ENCODE measurements at regions not wholly inside any gene's neighbourhood (a gene's known extent, or its start where the extent isn't known, plus 50 kb on each side); places are given as distances from the start of the nearest gene placed in this dataset.
"Not testable (repeated sequence)": the region's sequence is repeated elsewhere in the genome, so short reads cannot be mapped to it uniquely, and the experiment has no call there.

DNA sequence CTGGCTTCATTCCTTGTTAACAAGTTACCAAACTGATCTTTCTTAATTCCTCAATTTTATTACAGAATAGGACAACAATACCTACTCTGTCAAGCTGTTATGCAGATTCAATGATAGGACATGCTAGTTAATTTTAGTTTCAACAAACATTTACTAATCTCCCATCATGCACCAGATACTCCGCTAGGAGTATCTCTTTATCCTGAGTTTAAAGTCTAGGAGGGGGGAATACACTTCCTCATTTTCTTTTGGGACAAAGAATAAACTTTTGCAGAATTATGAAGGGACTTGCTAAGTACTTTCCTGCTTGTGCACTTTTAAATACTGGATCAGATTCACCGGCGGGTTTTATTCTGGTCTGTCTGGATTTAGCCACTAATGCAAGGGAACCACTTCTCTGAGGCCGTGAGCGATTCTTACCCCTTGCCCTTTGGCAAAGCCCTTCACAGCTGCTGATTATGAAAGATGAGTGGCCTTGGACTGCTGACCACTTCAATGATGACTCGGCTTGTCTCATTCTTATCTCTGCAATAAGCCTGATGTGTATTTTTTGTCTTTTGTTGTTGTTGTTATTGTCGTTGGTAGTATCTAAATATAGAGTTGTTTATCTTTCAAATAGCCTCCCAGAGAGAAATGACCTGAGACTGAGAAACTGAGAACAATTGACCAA lies 73.9 kb downstream of the RMI1 start:
- DNase-seq = no peak

DNA sequence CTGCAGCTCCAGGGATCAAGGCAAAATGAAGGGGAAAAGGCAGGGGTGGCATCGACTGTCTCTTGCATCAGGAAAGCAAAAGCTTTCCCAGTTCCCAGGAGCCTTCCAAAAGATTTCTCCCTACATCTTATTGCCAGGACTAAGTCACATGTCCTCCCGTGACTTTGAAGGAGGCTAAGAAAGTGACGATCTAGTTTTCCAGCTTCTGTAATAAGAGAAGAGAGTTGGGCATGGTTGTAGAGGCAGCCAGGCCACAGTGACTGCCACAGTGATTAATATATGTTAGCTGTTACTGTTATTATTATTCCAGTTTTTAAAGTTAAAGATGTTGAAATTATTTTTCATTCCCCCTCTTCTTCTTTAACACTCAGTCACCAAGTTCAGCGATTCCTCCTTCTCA lies 77.1 kb downstream of the RMI1 start:
- DNase-seq = no peak

DNA sequence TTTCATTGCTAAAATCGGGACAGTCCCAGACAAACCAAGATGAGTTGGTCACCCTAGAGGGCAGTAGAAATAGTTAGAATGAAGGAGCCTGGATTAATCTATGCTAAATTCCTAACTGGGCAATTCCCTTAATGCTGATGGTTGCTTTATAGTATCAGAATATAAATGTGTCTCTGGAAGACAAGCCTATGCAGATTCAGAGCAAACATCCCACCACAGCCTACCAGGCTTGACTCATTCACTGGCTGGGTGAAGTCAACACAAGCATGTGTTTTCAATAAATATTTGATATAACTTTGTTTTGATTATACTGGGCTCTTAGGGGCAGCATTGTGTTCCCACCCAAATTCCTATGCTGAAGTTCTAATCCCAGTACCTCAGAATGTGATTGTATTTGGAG lies 79.3 kb downstream of the RMI1 start:
- DNase-seq = no peak

DNA sequence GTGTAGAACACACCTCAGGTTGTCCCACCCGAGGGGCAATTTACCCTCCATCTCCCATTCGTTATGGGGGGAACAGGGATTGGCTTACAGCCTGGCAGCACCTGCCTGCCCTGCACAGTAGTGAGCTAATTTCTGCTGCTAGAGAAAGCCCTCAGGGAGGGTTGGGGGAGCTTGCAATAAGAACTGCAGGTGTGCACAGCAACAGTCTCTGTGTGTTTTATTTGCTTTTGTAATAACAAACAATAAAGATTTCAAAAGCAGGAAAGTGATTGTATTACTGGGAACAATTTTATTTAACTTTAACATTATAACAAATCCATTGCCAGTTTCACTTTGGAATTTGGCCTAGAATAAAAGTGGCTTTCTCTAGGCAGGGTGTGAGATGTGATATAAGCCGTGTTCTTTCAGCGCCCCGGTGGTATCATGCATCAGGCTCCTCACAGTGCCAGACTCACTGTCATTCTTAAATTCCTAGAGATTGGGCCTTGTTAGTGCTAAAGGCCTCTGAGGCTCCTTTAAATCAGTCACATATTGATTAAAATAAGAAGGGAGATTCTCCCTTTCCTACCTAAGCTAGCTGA lies 81.1 kb downstream of the RMI1 start:
- peak; percentile 82 for DNase-seq

DNA sequence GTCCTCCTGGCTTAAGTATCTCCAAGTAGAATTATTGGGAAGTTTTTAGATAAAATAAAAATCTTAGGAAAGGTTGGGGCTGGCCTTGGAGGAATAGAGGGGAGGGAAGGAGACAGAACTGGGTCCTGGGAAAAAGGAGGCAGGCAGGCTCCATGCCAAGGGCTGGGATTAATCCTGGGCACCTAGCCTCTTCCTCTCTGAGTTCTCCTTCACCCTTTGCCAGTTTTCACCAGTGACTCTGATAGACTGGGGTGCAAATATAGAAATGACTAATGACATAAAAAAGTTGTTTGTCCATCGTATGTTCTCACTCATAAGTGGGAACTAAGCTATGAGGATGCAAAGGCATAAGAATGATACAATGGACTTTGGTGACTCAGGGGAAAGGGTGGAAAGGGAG lies 81.9 kb downstream of the RMI1 start:
- no peak for DNase-seq

DNA sequence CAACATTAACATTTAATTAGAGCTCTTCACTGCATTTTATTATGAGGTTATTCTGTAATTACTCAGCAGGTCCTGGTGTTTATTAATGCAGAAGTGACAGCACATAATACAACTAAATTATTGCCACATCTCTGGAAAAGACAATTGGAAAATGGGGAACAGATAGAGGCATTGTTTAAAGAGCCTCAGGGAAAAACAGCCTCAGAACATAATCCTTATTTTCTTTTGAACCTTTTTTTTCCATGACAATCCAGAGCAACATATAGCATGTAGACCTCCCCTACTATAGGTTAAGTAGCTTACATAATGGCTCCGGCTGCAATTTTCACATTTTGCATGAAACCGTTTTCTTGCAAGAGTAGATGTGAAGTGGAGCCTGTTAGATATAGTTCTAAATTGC lies 87.2 kb downstream of the RMI1 start:
- no peak for DNase-seq

DNA sequence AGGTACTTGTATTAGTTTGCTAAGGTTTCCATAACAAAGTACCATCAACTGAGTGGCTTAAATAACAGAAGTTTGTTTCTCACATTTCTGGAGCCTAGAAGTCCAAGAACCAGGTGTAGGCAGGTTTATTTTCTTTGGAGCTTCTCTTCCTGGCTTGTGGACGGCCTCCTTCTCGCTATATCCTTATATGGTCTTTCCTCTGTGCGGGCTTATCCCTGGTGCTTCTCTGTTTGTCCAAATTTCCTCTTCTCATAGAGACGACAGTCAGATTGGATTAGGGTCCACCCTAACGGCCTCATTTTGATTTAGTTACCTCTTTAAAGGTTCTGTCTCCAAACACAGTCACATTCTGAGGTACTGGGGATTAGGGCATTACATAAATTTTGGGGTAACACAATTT lies 88.3 kb downstream of the RMI1 start:
- DNase-seq = no peak

DNA sequence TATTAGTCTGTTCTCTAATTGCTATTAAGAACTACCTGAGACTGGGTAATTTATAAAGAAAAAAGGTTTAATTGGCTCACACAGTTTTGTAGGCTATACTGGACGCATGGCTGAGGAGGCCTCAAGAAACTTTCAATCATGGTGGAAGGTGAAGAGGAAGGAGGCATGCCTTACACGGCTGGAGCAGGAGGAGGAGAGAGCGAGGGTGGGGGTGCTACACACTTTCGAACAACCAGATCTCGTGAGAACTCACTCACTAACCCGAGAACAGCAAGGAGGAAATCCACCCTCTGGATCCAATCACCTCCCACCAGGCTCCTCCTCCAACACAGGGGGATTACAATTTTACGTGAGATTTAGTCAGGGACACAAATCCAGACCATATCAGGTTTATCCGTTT lies 90.0 kb downstream of the RMI1 start:
- no peak for DNase-seq

DNA sequence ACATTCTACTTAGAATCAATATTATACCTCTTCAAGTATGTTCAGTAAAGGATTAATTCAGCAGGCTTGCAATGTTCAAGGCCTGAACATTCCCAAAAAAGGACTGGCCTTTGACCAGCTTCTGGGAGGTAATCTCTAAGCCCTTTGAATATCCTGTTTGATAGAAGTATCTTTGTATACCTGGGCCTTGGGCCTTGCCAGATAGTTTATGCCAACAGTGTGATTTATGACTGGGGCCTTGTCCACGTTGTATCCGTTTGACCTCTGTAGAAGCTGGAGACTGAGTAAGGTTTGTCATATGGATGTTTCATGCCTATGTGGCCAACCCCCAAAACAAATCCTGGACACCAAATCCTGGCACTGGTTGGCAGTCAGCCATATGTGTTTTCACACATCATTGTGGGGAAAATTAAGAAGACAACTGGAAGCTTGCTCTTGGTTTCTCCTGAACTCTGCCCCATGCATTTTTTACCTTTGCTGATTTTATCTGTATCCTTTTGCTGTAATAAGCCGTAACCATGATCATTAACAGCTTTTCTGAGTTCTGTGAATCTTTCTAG lies 92.1 kb downstream of the RMI1 start:
- DNase-seq = no peak

DNA sequence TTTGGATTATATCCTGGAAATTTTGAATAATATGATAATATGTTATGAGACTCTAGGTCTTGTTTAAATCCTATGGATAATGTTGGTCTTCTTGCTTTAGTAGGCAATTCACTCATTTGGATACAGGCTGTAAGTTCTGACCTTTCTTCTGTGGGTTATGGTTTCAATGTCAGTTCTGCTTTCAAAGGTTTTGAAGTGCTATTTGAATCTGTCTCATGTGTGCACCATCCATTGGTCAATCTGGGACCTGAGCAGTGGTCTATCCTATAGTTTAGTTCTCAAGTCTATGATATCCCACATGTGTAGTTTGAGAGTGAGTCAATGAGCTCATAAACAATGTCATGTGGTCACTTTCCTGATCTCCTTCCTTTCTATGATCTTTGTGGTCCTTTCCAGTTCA lies 94.4 kb downstream of the RMI1 start:
- DNase-seq = no peak

DNA sequence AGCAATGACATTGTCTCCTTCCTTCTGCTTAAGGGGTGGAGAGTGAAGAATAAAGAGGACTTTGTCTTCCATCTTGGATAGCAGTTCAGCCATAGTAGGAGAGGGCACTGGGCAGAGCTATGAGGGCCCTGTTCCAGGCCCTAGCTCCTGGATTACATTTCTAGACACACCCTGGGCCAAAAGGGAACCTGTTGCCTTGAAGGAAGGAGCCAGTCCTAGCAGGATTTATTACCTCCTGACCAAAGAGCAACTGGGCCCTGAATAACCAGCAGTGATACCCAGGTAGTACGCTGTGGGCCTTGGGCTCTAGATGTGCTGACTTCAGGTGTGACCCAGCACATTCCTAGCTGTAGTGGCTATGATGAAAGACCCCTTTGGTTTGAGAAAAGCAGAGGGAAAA lies 95.8 kb downstream of the RMI1 start:
- DNase-seq = no peak

DNA sequence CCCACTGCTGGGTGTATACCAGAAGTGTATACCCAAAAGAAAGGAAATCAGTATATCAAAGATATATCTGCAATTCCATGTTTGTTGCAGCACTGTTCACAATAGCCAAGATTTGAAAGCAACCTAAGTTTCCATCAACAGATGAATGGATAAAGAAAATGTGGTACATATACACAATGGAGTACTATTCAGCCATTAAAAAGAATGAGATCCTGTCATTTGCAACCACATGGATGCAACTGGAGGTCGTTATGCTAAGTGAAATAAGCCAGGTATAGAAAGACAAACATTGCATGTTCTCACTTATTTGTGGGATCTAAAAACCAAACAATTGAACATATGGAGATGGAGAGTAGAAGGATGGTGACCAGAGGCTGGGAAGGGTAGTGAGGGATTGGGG lies 97.2 kb downstream of the RMI1 start:
- not testable (repeated sequence) for DNase-seq

DNA sequence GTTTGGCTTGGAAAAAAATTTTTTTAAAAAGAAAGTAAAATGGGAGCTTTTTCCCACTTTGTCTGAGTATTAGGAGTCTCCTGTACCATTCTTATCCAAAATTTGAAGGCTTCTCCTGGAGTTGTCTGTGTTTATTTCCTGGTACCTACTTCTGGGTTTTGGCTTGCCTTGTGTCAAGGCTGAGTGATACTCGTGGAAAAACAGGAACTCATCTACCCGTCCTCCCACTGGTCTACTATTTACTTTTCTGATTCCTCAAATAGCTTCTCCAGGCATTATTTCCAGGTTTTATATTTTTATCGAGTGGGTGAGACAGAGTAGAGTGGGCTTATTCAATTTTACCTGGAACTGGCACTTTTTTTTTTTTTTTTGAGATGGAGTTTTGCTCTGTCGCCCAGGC lies 99.4 kb downstream of the RMI1 start:
- DNase-seq = no peak

DNA sequence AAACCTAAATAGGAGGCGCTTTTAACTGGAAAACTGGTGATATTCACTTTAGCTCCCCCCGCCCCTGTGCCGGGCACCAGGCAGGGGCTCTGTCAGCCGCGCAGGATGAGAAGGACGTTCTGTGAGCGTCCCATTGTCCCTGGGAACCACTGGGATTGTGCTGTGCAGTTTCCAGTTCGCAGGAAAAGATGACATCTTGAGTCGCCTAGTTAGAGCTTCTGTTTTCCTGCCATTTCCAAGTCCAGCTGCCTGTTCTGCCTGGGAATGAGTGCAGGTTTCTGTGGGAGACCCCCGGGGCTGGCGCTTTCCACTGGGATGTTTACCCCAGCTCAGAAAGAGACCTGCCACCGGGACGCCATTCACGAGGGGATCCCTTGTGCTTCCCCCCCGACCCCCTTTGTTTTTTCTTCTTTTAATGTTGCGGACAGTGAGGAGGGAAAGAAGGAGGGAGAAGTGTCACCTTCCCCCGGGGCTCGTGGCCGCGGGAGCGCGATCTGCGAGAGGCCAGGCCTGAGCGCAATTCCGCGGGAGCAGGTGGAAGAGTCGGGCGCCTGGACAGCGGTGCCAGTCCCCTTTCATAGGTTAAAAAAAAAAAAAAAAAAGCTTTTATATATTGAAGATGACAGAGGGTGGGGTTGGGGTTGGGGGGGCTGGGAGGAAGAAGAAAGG lies 121.5 kb downstream of the RMI1 start:
- DNase-seq = no peak

DNA sequence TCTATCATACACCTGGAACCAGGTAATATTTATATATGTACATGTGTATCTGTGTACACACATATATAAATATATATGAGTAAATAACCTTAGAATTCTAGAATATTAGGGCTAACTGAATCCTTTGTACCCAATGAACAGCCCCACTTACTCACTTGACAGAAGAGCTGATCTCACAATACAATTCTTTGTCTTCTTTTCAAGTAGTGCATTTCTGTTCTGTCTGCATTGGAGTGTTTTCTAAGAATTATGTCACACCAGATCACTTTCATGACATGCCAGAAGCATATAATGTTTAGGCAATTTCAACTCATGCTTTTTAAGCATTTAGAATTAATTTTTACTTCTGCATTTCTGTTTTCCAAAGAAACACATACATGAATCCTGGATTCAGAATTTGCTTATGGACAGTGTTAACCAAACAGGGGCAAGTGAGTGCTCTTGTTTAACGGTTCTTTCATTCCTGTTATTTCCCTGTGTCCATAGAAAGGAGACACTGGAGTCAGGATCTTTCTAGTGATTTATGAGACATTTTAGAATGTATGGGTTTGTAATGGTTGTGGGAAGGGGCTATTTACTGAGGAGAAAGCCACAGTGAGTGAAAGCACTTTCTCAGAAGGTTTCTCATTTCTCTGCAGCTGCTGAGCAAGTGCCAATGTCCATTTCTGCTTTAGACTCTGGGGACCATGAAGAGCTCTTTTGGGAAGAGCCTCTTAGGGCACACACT lies 123.2 kb downstream of the RMI1 start:
- peak; percentile 38 for DNase-seq

DNA sequence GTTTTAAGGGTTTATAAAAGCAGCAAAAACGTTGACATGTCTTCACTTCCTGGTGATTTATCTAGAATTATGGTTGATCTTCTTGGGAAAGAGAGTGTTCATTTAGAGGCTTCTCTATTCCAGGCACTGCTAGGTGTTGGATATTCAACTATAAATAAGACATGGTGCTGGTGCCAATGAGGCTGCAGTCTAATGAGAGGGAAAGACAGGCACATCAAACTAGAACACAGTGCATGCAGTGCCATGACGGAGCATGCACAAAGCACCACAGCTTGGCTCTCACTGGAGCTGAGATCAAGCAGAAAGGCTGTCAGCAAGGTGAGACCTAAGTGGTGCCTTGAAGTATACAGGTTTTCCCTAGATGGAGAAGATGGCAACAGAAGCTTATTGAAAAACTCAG lies 126.5 kb downstream of the RMI1 start:
- no peak for DNase-seq

DNA sequence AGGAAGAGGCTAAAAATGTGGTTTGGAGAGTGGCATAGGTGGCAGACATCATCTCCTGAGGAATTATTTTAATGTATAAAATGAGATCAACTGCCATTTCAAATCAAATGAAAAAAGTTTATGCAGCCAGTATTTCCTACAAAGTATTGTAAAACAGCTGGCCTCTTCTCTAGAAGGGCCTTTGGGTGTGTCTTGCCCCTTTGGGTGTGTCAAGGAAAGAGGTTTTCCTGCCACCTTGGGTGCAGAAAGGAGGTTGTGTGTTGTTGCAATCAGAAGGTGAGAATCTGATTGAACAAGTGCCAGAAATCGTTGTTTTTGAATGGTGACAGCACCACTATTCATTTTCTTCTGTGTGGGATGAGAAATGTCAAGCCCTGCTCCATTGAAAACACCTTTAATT lies 127.4 kb downstream of the RMI1 start:
- no peak for DNase-seq

DNA sequence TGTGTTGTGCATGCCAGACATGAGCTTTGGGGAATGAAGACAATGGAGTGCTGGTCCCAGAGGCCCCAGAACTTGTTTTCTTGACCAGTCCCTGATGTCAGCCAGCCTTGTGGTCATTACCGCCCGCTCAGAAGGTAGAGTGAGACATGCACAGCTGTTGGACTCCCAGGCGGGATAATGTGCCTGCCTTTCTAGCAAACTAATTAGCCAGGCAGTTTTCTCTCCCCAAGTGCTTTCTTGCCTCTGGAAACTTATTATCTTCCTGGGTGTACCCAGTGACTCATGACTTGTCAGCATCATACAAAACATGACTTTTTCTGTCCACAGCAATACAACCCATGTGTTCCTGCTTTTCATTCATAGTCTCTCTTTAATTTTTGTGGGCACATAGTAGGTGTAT lies 131.1 kb downstream of the RMI1 start:
- no peak for DNase-seq

DNA sequence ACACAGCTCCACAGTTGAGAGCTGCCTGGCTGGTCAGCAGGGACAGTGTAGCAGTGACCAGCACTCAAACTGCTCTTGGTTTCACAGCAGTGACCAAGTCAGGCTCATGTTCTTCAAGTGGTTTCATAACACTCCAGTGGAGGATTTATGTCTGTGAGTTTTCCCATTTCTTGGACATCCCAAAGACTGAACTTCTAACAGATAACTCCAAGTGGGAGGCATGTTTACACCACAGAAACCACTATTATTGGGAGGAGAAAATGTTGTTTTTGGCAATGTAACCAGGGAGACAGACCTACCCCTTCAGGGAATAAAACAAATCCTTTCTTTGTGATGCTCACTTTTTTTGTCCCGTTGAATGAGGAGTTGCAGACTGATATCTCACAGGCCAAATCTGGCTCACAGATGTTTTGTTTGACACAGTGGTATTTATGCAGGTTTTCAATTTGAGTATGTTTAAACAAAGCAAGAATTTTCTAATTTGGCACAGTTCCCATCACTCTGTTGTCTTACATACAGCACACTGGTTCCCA lies 141.5 kb downstream of the RMI1 start:
- peak; percentile 10 for DNase-seq

DNA sequence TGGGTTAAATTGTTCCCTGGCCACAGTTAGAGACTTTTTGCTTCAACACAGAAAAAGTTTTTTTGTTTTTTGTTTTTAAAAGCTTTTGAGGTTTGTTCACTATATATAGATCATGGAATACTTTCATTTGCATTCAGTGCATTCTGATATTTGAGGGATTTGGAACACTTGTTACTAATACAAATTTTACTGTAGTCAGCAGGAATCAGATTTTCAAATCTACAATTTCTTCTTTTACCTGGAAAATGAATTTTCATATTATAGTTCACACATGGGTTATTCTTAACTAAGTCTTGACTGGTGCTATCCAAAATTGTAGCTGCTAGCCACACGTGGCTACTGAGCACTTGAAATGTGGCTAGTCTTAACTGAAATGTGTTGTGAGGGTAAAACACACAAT lies 142.0 kb downstream of the RMI1 start:
- no peak for DNase-seq

DNA sequence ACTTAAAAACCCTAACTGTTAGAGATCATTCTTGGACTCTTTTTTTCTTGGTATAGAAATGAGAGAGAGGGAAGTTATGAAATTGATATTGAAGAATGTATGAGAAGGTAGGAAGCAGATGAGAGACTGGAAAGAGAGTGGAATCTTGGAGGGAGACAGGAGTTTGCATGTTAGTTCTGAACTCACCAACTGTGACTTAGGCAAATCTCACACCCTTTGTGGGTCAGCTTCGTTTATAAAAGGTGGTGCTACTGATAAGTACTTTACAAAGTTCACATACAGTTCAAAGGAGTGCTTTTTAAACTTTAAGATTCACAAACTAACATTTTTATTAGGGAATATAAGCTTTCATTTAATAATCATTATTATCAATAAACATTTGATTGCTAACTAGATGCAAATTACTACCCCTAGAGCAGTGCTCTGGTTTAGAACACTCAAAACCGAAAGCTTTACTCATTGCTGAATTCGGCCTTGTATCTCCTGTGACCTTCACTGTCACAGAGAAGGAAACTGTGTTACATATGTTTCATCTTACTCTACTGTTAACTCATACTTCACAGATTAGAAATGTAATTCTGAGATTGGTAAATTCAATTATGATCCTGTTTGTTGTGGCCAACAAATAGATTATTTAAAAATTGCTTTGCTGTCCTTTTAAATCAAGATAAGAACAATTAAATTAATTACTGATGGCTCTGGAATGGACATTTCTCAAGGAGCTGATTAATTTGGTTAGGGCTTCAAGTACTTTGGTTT lies 143.2 kb downstream of the RMI1 start:
- DNase-seq = no peak

DNA sequence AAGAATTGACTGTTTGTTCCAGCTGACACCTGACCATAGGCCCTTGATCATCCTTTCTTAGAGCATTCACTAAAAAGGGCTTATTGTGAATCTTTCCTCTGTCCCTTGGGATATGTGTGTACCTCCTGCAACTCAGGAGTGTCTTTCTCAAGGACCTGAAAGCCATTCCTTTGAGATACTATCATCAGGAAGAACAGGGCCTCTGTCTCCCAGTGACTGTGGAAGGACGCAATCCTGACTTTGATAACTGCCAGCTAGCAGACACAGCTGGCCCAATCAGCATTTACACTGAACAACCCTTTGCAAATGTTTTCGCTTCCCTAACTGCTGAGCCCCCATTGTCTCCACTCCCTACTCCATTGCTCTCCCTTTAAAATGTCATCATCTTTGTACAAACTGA lies 144.4 kb downstream of the RMI1 start:
- no peak for DNase-seq

DNA sequence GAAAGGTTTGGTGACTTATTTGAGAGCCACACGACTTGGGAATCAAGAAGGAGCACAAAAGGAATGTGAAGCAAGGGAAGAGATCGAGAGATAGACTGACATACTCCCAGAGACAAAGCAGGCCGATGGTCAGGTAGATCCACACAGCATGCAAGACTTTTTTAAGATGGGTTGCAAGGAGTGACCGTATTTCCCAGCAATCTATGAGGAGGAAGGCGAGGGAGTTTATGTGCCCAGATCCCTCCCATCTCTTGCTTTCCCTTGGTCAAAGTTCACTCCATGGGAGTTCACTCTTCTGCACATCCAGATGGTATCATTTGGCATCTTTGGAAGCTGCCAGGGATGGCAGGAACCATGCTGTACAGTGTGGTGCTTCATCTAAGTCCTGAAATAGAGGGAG lies 148.9 kb downstream of the RMI1 start:
- no peak for DNase-seq
